ENCODE measurements at regions not wholly inside any gene's neighbourhood (a gene's known extent, or its start where the extent isn't known, plus 50 kb on each side); places are given as distances from the start of the nearest gene placed in this dataset.

DNA sequence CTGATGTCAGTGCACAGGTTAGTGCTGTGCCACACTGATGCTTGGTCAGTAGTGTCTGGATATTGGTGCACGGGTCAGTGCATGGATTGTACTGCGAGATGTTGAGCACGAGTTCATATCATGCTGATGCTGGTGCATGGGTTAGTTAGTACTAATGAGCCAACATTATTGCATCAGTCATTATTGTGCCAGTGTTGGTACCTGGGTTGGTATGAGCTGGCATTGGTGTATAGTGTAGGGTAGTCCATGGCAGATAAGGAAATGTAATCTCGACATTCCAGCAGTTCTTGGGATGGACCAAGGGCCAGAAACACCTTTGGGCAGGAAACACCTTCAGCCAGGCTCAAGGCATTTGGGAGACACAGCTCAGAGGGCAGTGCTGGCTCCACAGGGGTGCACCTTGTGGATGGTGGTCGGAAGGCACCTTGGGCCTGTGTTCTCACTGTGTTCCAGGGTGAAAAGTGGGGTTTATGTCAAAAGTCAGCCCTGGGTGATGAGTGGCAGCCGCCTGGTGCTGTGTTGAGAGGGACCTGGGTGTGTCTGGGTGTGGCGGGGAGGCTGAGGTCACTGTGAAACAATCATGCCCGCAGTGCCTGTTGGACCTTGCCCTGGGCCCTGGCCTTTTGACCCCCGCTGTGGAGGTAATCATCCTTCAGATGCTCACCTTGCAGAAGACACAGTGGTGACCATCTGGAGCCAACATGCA, 100.7 kb upstream of the ZNF469 start:
- Histone ChIP-seq H3K27me3 (ENCODE audit: control insufficient read depth in 5 of 5, insufficient read depth in 4 of 5, low read length in 5 of 5) (peaks cover 0 to 12% (median 5%) of the 10 kb centered on the region in 5 donors), H3K36me3 (ENCODE audit: control insufficient read depth in 5 of 5, insufficient read depth in 5 of 5, low read length in 5 of 5) (no peaks in the 10 kb centered on the region), H3K4me3 (ENCODE audit: low read depth in 1 of 5, low read length in 5 of 5) (no peak overlapping the region), H3K27ac (ENCODE audit: low read depth, low read length) (no peak overlapping the region), H3K9ac (ENCODE audit: low read length in 5 of 5) (no peak overlapping the region), H3K4me1 (ENCODE audit: control insufficient read depth in 5 of 5, insufficient read depth in 5 of 5, low read length in 5 of 5) (peaks cover 0 to 4% (median 0%) of the 10 kb centered on the region in 5 donors), H3K9me3 (ENCODE audit: control insufficient read depth in 5 of 5, low read length in 5 of 5) (peaks cover 0 to 44% (median 25%) of the 10 kb centered on the region in 5 donors)

DNA sequence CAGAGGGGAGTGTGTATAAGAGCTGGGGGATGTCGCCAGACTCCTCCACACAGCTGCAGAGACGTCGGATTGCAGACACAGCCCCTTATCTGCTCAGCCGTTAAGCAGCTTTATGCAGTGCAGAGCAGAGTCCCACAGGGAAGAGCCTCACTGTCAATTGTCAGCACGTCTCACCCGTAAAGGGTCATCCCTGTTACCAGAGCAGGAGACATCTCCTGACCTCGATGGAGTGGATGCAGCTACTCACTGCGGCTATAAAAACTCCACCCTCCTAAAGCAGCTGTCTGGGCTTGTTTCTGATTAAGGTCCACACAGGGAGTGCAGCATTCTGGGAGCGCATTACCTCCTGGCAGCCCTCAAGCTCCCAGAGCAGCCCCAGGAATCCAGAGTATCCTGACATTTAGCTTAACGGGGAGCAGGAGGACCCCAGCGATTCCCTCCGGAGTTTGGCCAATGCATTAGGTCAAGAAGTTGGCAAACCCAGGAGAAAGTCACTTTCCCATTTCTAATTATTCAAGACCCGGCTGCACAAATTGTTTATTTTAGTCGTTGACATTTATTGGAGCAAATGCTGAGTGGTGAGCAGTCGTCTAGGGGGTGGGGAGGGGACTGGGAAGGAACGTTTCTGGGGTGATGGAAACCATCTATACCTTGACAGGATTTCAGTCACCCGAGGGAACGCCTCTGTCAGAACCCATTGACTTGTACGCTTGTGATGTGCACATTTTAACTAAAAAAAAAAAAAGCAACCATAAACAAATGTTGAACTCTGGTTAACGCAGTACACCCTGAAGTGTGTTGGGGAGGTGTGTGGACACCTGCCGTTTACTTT, 100.0 kb upstream of the ZNF469 start:
- Histone ChIP-seq H3K9me3 (ENCODE audit: control insufficient read depth in 5 of 5, low read length in 5 of 5) (peaks cover 0 to 47% (median 32%) of the 10 kb centered on the region in 5 donors), H3K9ac (ENCODE audit: low read length in 5 of 5) (no peak overlapping the region), H3K36me3 (ENCODE audit: control insufficient read depth in 5 of 5, insufficient read depth in 5 of 5, low read length in 5 of 5) (no peaks in the 10 kb centered on the region), H3K27ac (ENCODE audit: low read depth, low read length) (no peak overlapping the region), H3K27me3 (ENCODE audit: control insufficient read depth in 5 of 5, insufficient read depth in 4 of 5, low read length in 5 of 5) (peaks cover 0 to 12% (median 5%) of the 10 kb centered on the region in 5 donors), H3K4me1 (ENCODE audit: control insufficient read depth in 5 of 5, insufficient read depth in 5 of 5, low read length in 5 of 5) (peaks cover 0 to 4% (median 0%) of the 10 kb centered on the region in 5 donors), H3K4me3 (ENCODE audit: low read depth in 1 of 5, low read length in 5 of 5) (no peak overlapping the region)

DNA sequence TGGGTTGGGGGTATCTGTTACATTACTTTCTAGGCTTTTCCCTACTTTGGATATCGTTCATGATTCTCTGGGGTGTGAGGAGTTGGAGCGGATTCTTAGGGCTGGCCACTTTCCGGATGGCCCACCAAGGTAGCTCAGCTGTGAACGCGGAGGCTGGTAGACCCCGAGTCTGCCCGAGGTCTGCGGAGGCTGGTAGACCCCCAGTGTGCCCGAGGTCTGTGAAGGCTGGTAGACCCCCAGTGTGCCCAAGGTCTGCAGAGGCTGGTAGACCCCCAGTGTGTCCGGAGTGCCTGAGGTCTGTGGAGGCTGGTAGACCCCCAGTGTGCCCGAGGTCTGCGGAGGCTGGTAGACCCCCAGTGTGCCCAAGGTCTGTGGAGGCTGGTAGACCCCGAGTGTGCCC, 99.2 kb upstream of the ZNF469 start:
- Histone ChIP-seq H3K36me3 (ENCODE audit: control insufficient read depth in 5 of 5, insufficient read depth in 5 of 5, low read length in 5 of 5) (no peaks in the 10 kb centered on the region), H3K9me3 (ENCODE audit: control insufficient read depth in 5 of 5, low read length in 5 of 5) (peaks cover 0 to 50% (median 33%) of the 10 kb centered on the region in 5 donors), H3K27ac (ENCODE audit: low read depth, low read length) (no peak overlapping the region), H3K9ac (ENCODE audit: low read length in 5 of 5) (no peak overlapping the region), H3K4me3 (ENCODE audit: low read depth in 1 of 5, low read length in 5 of 5) (no peak overlapping the region), H3K27me3 (ENCODE audit: control insufficient read depth in 5 of 5, insufficient read depth in 4 of 5, low read length in 5 of 5) (peaks cover 0 to 12% (median 5%) of the 10 kb centered on the region in 5 donors), H3K4me1 (ENCODE audit: control insufficient read depth in 5 of 5, insufficient read depth in 5 of 5, low read length in 5 of 5) (peaks cover 0 to 4% (median 0%) of the 10 kb centered on the region in 5 donors)

DNA sequence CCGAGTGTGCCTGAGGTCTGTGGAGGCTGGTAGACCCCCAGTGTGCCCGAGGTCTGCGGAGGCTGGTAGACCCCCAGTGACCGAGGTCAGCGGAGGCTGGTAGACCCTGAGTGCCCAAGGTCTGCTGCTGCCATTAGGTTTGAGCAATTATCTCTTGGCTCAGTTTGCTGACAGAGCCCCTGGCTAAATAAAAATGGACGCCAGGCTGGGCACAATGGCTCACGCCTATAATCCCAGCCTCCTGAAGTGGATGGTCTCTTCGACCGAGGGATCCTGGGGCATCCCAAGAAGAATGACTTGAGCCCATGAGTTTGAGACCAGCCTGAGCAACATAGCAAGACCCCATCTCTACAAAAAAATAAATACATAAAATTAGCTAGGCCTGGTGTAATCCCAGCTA, 98.7 kb upstream of the ZNF469 start:
- Histone ChIP-seq H3K27me3 (ENCODE audit: control insufficient read depth in 5 of 5, insufficient read depth in 4 of 5, low read length in 5 of 5) (peaks cover 0 to 12% (median 5%) of the 10 kb centered on the region in 5 donors), H3K9ac (ENCODE audit: low read length in 5 of 5) (no peak overlapping the region), H3K4me1 (ENCODE audit: control insufficient read depth in 5 of 5, insufficient read depth in 5 of 5, low read length in 5 of 5) (peaks cover 0 to 4% (median 0%) of the 10 kb centered on the region in 5 donors), H3K27ac (ENCODE audit: low read depth, low read length) (no peak overlapping the region), H3K9me3 (ENCODE audit: control insufficient read depth in 5 of 5, low read length in 5 of 5) (peaks cover 0 to 50% (median 33%) of the 10 kb centered on the region in 5 donors), H3K4me3 (ENCODE audit: low read depth in 1 of 5, low read length in 5 of 5) (no peak overlapping the region), H3K36me3 (ENCODE audit: control insufficient read depth in 5 of 5, insufficient read depth in 5 of 5, low read length in 5 of 5) (no peaks in the 10 kb centered on the region)

DNA sequence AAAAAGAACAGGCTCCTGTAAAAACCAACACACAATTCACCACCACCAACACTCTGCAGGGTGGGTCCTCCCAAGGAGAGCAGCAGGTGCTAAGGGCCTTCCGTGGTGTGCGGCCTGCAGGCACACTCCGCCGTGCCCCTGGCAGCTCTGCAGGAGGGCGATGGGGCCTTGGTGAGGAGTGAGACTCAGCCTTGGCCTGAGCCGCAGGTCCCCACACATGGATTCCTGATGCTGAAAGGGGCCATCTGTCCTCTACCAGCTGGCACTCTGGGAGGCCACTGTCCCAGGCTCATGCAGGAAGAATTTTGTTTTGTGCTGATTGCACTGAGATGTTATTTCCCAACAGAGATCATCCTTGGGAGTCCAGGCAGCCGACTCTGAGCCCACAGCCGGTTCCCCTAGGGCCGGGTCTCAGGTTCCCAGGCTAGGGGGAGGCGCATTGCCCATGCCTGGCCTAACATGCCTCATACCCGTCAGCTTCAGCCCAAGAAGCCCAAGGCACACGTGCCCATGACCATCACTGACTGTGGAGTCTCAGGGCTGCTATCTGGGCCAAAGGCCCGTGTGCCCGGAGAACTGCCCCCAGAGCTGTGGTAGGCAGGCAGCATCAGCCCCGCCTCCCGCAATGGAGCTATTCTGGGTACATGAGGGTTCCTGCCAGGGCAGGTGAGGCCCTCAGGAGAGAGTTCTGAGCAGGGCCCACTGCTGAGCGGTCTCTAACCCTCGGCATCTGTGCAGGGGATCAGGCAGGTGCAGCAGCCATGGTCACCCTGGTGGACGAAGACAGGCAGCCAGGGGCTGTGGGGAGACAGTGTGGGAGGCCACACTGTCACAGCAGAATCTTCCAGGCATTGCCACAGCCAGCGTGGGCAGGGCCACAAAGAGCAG, 97.9 kb upstream of the ZNF469 start:
- no peak overlapping the region for H3K27ac ChIP-seq (ENCODE audit: low read depth, low read length)
- no peak overlapping the region for H3K4me3 ChIP-seq (ENCODE audit: low read depth in 1 of 5, low read length in 5 of 5)
- H3K36me3 ChIP-seq (ENCODE audit: control insufficient read depth in 5 of 5, insufficient read depth in 5 of 5, low read length in 5 of 5), result no peaks in the 10 kb centered on the region
- H3K9me3 ChIP-seq (ENCODE audit: control insufficient read depth in 5 of 5, low read length in 5 of 5), result peaks cover 0 to 49% (median 32%) of the 10 kb centered on the region in 5 donors
- H3K9ac ChIP-seq (ENCODE audit: low read length in 5 of 5), result no peak overlapping the region
- peaks cover 0 to 12% (median 5%) of the 10 kb centered on the region in 5 donors for H3K27me3 ChIP-seq (ENCODE audit: control insufficient read depth in 5 of 5, insufficient read depth in 4 of 5, low read length in 5 of 5)
- H3K4me1 ChIP-seq (ENCODE audit: control insufficient read depth in 5 of 5, insufficient read depth in 5 of 5, low read length in 5 of 5), result peaks cover 0 to 4% (median 3%) of the 10 kb centered on the region in 5 donors

DNA sequence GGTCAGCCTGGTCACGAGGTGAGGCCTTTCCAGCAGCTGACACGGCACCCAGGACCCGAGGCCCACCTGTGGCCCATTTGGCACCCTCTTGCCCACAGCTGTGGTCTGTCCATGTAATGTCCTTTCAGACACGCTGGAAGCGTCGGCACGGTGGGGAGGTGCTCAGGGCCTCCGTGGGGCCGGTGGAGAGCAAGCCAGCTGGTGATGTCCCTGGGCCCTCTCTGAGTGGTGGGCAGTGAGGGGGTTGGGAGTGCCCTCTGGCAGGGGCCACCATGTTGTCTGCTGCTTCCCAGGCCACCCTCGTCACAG, 97.3 kb upstream of the ZNF469 start:
- Histone ChIP-seq H3K27ac (ENCODE audit: low read depth, low read length) (no peak overlapping the region), H3K4me1 (ENCODE audit: control insufficient read depth in 5 of 5, insufficient read depth in 5 of 5, low read length in 5 of 5) (peaks cover 0 to 7% (median 4%) of the 10 kb centered on the region in 5 donors), H3K4me3 (ENCODE audit: low read depth in 1 of 5, low read length in 5 of 5) (no peak overlapping the region), H3K9me3 (ENCODE audit: control insufficient read depth in 5 of 5, low read length in 5 of 5) (peaks cover 0 to 43% (median 29%) of the 10 kb centered on the region in 5 donors), H3K9ac (ENCODE audit: low read length in 5 of 5) (no peak overlapping the region), H3K27me3 (ENCODE audit: control insufficient read depth in 5 of 5, insufficient read depth in 4 of 5, low read length in 5 of 5) (peaks cover 0 to 12% (median 5%) of the 10 kb centered on the region in 5 donors), H3K36me3 (ENCODE audit: control insufficient read depth in 5 of 5, insufficient read depth in 5 of 5, low read length in 5 of 5) (no peaks in the 10 kb centered on the region)

DNA sequence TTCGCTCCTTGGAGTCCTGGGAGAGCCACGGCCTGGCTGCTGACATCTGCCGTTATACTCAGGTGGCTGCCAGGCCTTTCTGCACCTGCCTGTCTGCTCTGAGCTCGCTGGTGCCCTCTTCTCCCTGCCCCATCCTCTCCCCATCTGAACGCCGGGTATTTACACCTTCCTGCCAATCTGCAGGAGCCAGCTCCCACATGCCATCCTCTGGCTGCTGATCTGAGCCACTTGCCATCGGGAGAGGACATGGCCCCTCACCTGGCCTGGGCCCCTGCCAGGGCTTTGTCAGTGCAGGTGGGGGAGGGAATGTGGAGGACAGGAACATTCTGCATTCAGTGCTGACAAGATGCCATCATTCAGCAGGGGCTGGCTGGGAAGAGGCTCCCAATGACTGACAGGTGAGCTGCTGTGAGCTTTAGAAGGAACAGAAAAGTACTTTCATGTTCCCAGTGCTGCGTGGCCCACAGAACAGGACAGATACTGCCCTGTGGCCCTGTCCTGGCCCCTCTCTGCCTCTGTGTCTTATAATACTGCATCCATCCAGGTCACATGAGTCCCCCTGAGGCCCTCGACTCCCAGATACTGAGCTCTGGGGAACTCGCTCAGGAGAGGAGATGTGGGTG, 96.3 kb upstream of the ZNF469 start:
- peaks cover 0 to 14% (median 6%) of the 10 kb centered on the region in 5 donors for H3K27me3 ChIP-seq (ENCODE audit: control insufficient read depth in 5 of 5, insufficient read depth in 4 of 5, low read length in 5 of 5)
- H3K27ac ChIP-seq (ENCODE audit: low read depth, low read length), result no peak overlapping the region
- no peak overlapping the region for H3K9ac ChIP-seq (ENCODE audit: low read length in 5 of 5)

DNA sequence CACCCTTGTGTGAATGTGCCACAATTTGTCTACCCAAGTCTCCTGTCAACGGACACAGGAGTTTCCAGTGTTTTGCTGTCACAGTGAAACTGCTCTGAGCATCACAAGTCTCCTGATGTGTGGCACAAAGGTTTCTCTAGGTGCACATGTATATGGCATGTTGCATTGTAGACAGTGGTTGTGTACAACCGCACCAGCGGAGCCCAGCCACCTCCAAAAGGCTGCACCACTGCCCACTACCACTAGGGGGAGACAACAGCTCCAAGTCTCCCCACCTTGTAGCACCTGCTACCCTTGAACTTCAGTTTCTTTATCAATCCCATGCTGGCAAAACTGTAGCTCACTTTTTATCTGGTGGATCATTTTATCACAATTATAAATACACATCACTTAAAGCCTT, 95.5 kb upstream of the ZNF469 start:
- Histone ChIP-seq H3K36me3 (ENCODE audit: control insufficient read depth in 5 of 5, insufficient read depth in 5 of 5, low read length in 5 of 5) (no peaks in the 10 kb centered on the region), H3K4me1 (ENCODE audit: control insufficient read depth in 5 of 5, insufficient read depth in 5 of 5, low read length in 5 of 5) (peaks cover 0 to 7% (median 4%) of the 10 kb centered on the region in 5 donors), H3K9me3 (ENCODE audit: control insufficient read depth in 5 of 5, low read length in 5 of 5) (peaks cover 0 to 36% (median 25%) of the 10 kb centered on the region in 5 donors), H3K9ac (ENCODE audit: low read length in 5 of 5) (no peak overlapping the region), H3K27me3 (ENCODE audit: control insufficient read depth in 5 of 5, insufficient read depth in 4 of 5, low read length in 5 of 5) (peaks cover 0 to 15% (median 7%) of the 10 kb centered on the region in 5 donors), H3K27ac (ENCODE audit: low read depth, low read length) (no peak overlapping the region), H3K4me3 (ENCODE audit: low read depth in 1 of 5, low read length in 5 of 5) (no peak overlapping the region)

More for the DNA sequence above, 96.3 kb upstream of the ZNF469 start:
- H3K9me3 ChIP-seq (ENCODE audit: control insufficient read depth in 5 of 5, low read length in 5 of 5), result peaks cover 0 to 36% (median 25%) of the 10 kb centered on the region in 5 donors
- H3K4me3 ChIP-seq (ENCODE audit: low read depth in 1 of 5, low read length in 5 of 5), result no peak overlapping the region
- peaks cover 0 to 7% (median 4%) of the 10 kb centered on the region in 5 donors for H3K4me1 ChIP-seq (ENCODE audit: control insufficient read depth in 5 of 5, insufficient read depth in 5 of 5, low read length in 5 of 5)
- H3K36me3 ChIP-seq (ENCODE audit: control insufficient read depth in 5 of 5, insufficient read depth in 5 of 5, low read length in 5 of 5), result no peaks in the 10 kb centered on the region

DNA sequence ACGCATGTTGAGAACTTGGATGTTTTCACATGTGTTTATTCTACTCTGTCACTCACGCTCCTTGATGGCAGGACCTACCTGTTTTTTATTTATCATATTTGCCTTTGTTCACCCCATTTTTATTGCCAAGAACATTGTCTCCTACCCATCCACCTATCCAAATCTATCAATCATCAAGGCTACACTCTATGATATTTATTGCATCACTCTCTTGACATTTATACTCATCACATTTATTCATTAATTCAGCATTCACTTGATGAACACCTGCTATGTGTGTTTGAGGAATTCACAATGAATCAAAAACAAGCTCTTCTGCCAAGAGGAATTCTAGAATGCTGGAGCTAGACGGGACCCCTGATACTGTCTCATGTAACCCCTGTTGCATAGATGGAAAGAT, 94.5 kb upstream of the ZNF469 start:
- Histone ChIP-seq H3K9me3 (ENCODE audit: control insufficient read depth in 5 of 5, low read length in 5 of 5) (peaks cover 0 to 36% (median 25%) of the 10 kb centered on the region in 5 donors), H3K4me1 (ENCODE audit: control insufficient read depth in 5 of 5, insufficient read depth in 5 of 5, low read length in 5 of 5) (peaks cover 0 to 7% (median 0%) of the 10 kb centered on the region in 5 donors), H3K27ac (ENCODE audit: low read depth, low read length) (no peak overlapping the region), H3K4me3 (ENCODE audit: low read depth in 1 of 5, low read length in 5 of 5) (no peak overlapping the region), H3K27me3 (ENCODE audit: control insufficient read depth in 5 of 5, insufficient read depth in 4 of 5, low read length in 5 of 5) (peaks cover 0 to 10% (median 7%) of the 10 kb centered on the region in 5 donors), H3K36me3 (ENCODE audit: control insufficient read depth in 5 of 5, insufficient read depth in 5 of 5, low read length in 5 of 5) (no peaks in the 10 kb centered on the region), H3K9ac (ENCODE audit: low read length in 5 of 5) (no peak overlapping the region)

All from subcutaneous abdominal adipose tissue (tissue), 5 donors.